Subcutaneous abdominal adipose tissue (tissue), 5 donors: ENCODE measurements at regions not wholly inside any gene's neighbourhood (a gene's known extent, or its start where the extent isn't known, plus 50 kb on each side); places are given as distances from the start of the nearest gene placed in this dataset.
"Not testable (repeated sequence)": the region's sequence is repeated elsewhere in the genome, so short reads cannot be mapped to it uniquely, and the experiment has no call there.

Experiments
- H3K27ac ChIP-seq: one replicate; pipeline ENCODE4 v1.7.0; 2013; ENCODE audit warnings: low read depth, mild to moderate bottlenecking, inconsistent platforms, low read length, moderate library complexity
- H3K27me3 ChIP-seq, 5 donors: one replicate each; pipeline ENCODE4 v1.7.0; 2013; ENCODE audit warnings: low read length in 5 of 5, inconsistent platforms in 1 of 5; ENCODE audit not compliant: control insufficient read depth in 5 of 5, insufficient read depth in 4 of 5
- H3K36me3 ChIP-seq, 5 donors: one replicate each; pipeline ENCODE4 v1.7.0; 2013; ENCODE audit warnings: low read length in 5 of 5; ENCODE audit not compliant: control insufficient read depth in 5 of 5, insufficient read depth in 5 of 5
- H3K4me1 ChIP-seq, 5 donors: one replicate each; pipeline ENCODE4 v1.7.0; 2013; ENCODE audit warnings: low read length in 5 of 5, mild to moderate bottlenecking in 3 of 5, moderate library complexity in 1 of 5; ENCODE audit not compliant: control insufficient read depth in 5 of 5, insufficient read depth in 5 of 5
- H3K4me3 ChIP-seq, 5 donors: one replicate each; pipeline ENCODE4 v1.7.0; 2013; ENCODE audit warnings: low read length in 5 of 5, low read depth in 1 of 5
- H3K9ac ChIP-seq, 5 donors: one replicate each; pipeline ENCODE4 v1.7.0; 2013; ENCODE audit warnings: low read length in 5 of 5, mild to moderate bottlenecking in 4 of 5, moderate library complexity in 3 of 5
- H3K9me3 ChIP-seq, 5 donors: one replicate each; pipeline ENCODE4 v1.7.0; 2013; ENCODE audit warnings: low read length in 5 of 5; ENCODE audit not compliant: control insufficient read depth in 5 of 5
- donor health status: healthy.
- donor health status: healthy.
- donor health status: healthy.
- donor health status: healthy.
- donor health status: healthy.

DNA sequence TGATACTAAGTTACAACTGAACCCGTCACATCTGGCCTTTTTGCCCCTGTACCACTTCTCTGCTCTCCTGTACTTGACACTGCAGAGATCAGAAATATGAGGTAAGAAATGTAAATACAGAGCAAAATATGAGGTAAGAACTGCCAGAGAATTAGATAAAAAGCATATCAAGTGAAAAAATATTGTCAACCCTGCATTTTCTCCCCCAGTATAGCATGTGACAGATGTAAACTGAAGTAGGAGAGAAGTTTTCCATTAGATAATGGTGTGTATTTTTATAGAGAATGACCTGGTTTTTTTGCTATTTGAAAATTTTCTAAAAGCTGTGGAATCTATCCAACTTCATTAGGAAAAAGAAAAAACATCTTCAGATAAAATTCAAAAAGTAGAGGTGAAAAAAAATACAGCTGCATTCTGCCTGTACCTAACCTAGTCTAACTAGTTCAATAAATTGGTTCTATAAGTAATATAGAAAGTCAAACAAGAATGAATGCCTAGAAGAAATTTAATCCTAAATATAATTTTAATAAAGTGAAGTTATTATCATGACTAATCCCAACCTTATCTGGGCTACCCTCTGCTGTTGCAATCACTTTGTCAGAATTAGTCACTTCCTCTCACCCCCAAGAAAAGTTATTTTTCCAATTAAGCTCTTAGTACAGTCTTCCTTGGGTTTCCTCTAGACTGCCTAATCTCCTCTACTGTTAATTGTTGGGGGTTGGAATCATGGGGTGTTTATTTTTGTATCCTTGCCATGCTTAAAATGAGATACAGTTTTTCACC, 210.0 kb downstream of the RASSF9 start:
- Histone ChIP-seq H3K4me1 (no peaks in the 10 kb centered on the region), H3K4me3 (no peak overlapping the region), H3K27ac (no peak overlapping the region), H3K9me3 (no peaks in the 10 kb centered on the region), H3K27me3 (no peaks in the 10 kb centered on the region), H3K9ac (no peak overlapping the region), H3K36me3 (no peaks in the 10 kb centered on the region)

GRCh38 chr12:85626784-85627171, 209.4 kb downstream of the RASSF9 start:
- Histone ChIP-seq H3K27me3 (no peaks in the 10 kb centered on the region), H3K9me3 (no peaks in the 10 kb centered on the region), H3K4me3 (no peak overlapping the region), H3K27ac (no peak overlapping the region), H3K9ac (no peak overlapping the region), H3K36me3 (no peaks in the 10 kb centered on the region), H3K4me1 (no peaks in the 10 kb centered on the region)

GRCh38 chr12:85627584-85627983, 208.6 kb downstream of the RASSF9 start:
- Histone ChIP-seq H3K9ac (no peak overlapping the region), H3K27ac (no peak overlapping the region), H3K9me3 (no peaks in the 10 kb centered on the region), H3K4me3 (no peak overlapping the region), H3K4me1 (no peaks in the 10 kb centered on the region), H3K27me3 (no peaks in the 10 kb centered on the region), H3K36me3 (no peaks in the 10 kb centered on the region)

- not testable (repeated sequence) for H3K4me1 ChIP-seq, H3K9me3 ChIP-seq, H3K9ac ChIP-seq, H3K4me3 ChIP-seq, H3K27ac ChIP-seq, H3K27me3 ChIP-seq, H3K36me3 ChIP-seq
Observed at GRCh38 chr12:85628562-85628961, 207.6 kb downstream of the RASSF9 start.

GRCh38 chr12:85630851-85631250, 205.4 kb downstream of the RASSF9 start:
- Histone ChIP-seq H3K9ac (no peak overlapping the region), H3K27me3 (no peaks in the 10 kb centered on the region), H3K36me3 (no peaks in the 10 kb centered on the region), H3K9me3 (no peaks in the 10 kb centered on the region), H3K27ac (no peak overlapping the region), H3K4me1 (no peaks in the 10 kb centered on the region), H3K4me3 (no peak overlapping the region)

DNA sequence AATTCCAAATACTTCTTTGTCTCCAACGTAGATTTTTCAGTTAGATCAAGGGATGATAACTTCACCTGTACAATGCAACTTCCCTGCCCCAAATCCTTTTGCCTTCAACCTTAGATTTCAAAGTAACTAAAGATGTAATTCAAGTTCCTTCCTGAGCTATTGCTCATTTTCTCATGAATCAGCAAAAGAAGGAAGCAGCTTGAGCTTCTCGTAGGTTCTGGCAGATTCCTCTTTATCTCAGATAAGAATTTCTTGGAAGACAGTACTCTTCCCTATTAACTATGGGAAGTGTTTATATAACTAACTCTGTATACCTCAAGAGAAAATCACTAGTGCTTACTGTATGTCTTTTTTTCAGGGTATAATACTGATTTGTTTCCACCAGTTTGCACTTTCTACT, 203.8 kb downstream of the RASSF9 start:
- H3K27me3 ChIP-seq: no peaks in the 10 kb centered on the region
- H3K4me1 ChIP-seq: no peaks in the 10 kb centered on the region
- H3K9ac ChIP-seq: no peak overlapping the region
- H3K9me3 ChIP-seq: no peaks in the 10 kb centered on the region
- no peak overlapping the region for H3K4me3 ChIP-seq
- H3K36me3 ChIP-seq: no peaks in the 10 kb centered on the region
- H3K27ac ChIP-seq: no peak overlapping the region

DNA sequence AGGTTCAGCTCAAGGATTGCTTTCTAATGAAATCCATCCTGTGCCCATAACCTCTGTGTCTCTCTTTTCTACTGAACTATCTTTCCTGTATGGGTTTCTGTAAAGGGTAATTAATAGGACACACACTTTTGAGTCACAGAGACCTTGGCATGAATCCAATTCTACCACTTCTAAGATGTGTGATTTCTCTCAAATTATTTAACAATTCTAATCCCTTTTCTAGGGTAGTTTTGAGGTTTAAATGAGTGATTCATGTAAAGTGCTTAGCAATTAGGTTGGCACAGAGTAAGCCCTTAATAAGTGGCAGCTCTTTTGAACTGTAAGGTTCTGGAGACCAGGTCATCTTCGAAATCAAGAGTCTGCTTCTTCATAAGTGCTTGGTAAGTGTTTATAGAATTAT, 202.7 kb downstream of the RASSF9 start:
- H3K4me1 ChIP-seq: no peaks in the 10 kb centered on the region
- no peak overlapping the region for H3K9ac ChIP-seq
- no peak overlapping the region for H3K4me3 ChIP-seq

DNA sequence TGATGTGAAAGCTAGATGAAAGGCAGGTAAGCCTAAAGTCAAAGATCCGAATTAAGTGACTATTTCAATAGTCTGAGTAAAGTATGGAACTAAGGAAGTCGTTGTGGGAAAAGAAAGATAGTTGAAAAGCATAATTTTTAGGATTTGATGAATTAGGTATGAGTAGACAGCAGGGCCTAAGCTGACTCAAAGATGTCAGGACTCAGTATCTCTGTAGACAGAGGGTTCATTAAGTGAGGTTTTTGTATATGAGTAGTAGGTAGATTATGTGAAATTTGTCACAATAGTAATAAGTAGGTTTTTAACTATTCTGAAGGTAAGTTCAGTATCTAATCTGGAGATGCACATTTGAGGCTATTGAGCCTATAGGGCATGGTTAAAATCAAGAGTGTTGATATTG, 196.4 kb downstream of the RASSF9 start:
- H3K9ac ChIP-seq: no peak overlapping the region
- no peaks in the 10 kb centered on the region for H3K9me3 ChIP-seq
- no peak overlapping the region for H3K4me3 ChIP-seq
- H3K4me1 ChIP-seq: no peaks in the 10 kb centered on the region
- no peak overlapping the region for H3K27ac ChIP-seq
- H3K36me3 ChIP-seq: no peaks in the 10 kb centered on the region
- no peaks in the 10 kb centered on the region for H3K27me3 ChIP-seq

More for the DNA sequence above, 202.7 kb downstream of the RASSF9 start:
- Histone ChIP-seq H3K27ac (no peak overlapping the region), H3K27me3 (no peaks in the 10 kb centered on the region), H3K9me3 (no peaks in the 10 kb centered on the region), H3K36me3 (no peaks in the 10 kb centered on the region)

- H3K9ac ChIP-seq: no peak overlapping the region
- no peaks in the 10 kb centered on the region for H3K36me3 ChIP-seq
- no peaks in the 10 kb centered on the region for H3K27me3 ChIP-seq
- no peak overlapping the region for H3K27ac ChIP-seq
- no peaks in the 10 kb centered on the region for H3K9me3 ChIP-seq
- no peaks in the 10 kb centered on the region for H3K4me1 ChIP-seq
- no peak overlapping the region for H3K4me3 ChIP-seq
Observed at GRCh38 chr12:85641796-85642195, 194.4 kb downstream of the RASSF9 start.

DNA sequence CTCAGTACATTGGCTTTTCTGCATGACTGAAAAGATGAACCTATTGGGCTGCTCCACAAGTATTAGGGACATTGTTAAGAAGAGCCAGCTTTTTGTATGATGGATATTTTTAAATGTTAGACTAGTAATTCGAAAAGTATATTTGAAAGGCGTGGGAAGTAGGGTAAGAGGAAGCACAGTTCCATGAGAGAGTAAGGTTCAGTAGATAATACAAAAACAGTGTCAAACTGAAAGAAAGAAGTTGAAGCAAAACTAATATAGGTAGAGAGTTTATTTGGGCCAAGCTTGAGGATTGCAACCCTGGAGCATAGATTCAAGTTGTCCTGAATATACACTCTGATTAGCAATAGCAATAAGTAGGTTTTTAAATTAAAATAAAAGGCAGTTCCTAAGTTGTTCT, 193.9 kb downstream of the RASSF9 start:
- no peak overlapping the region for H3K27ac ChIP-seq
- no peak overlapping the region for H3K4me3 ChIP-seq
- H3K9me3 ChIP-seq: no peaks in the 10 kb centered on the region
- H3K27me3 ChIP-seq: no peaks in the 10 kb centered on the region
- H3K9ac ChIP-seq: no peak overlapping the region
- no peaks in the 10 kb centered on the region for H3K4me1 ChIP-seq
- no peaks in the 10 kb centered on the region for H3K36me3 ChIP-seq
